ENCODE measurements at regions not wholly inside any gene's neighbourhood (a gene's known extent, or its start where the extent isn't known, plus 50 kb on each side); places are given as distances from the start of the nearest gene placed in this dataset.

GRCh38 chr3:72636969-72637597 lies 211.2 kb downstream of the SHQ1 start:
- TF ChIP-seq, protein P1, sequence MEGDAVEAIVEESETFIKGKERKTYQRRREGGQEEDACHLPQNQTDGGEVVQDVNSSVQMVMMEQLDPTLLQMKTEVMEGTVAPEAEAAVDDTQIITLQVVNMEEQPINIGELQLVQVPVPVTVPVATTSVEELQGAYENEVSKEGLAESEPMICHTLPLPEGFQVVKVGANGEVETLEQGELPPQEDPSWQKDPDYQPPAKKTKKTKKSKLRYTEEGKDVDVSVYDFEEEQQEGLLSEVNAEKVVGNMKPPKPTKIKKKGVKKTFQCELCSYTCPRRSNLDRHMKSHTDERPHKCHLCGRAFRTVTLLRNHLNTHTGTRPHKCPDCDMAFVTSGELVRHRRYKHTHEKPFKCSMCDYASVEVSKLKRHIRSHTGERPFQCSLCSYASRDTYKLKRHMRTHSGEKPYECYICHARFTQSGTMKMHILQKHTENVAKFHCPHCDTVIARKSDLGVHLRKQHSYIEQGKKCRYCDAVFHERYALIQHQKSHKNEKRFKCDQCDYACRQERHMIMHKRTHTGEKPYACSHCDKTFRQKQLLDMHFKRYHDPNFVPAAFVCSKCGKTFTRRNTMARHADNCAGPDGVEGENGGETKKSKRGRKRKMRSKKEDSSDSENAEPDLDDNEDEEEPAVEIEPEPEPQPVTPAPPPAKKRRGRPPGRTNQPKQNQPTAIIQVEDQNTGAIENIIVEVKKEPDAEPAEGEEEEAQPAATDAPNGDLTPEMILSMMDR (conservative IDR thresholded peaks at IDR 0.05; ENCODE audit: low read depth, low read length), result no peak
- no peak for DNase-seq (ENCODE audit: low read depth)
- no peak overlapping the region for H3K4me3 ChIP-seq (ENCODE audit: low read depth, low read length)

- TF ChIP-seq, protein P1 (conservative IDR thresholded peaks at IDR 0.05; ENCODE audit: low read depth, low read length), result no peak
- H3K4me3 ChIP-seq (ENCODE audit: low read depth, low read length), result no peak overlapping the region
- no peak for DNase-seq (ENCODE audit: low read depth)
These were observed 212.7 kb downstream of the SHQ1 start for GRCh38 chr3:72635551-72635950.

GRCh38 chr3:72634128-72634527 lies 214.1 kb downstream of the SHQ1 start:
- no peak overlapping the region for H3K4me3 ChIP-seq (ENCODE audit: low read depth, low read length)
- no peak for DNase-seq (ENCODE audit: low read depth)
- TF ChIP-seq, protein P1 (conservative IDR thresholded peaks at IDR 0.05; ENCODE audit: low read depth, low read length), result no peak

GRCh38 chr3:72633534-72633933 lies 214.7 kb downstream of the SHQ1 start:
- TF ChIP-seq, protein P1 (conservative IDR thresholded peaks at IDR 0.05; ENCODE audit: low read depth, low read length), result no peak
- DNase-seq (ENCODE audit: low read depth), result no peak
- H3K4me3 ChIP-seq (ENCODE audit: low read depth, low read length), result no peak overlapping the region

DNA sequence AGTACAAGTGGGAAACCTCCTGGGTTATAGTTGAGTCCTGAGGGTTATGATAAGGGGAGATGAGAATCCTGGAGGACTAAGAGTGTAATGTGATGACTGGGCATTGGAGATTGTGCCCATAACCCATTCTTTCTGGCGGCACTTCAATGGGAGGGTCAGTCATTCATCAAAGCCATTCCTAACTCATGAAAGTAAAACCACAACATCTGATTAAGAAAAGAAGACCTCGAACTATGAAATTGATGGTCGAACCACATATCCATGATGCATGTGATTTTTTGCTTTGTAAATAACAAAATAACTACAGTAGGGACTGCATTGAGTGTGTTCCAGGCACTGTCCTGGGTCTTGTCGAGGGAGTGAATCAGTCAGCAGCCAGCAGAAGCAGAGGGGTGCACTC lies 215.1 kb downstream of the SHQ1 start:
- DNase-seq (ENCODE audit: low read depth), result no peak
- TF ChIP-seq, protein P1 (conservative IDR thresholded peaks at IDR 0.05; ENCODE audit: low read depth, low read length), result no peak
- no peak overlapping the region for H3K4me3 ChIP-seq (ENCODE audit: low read depth, low read length)

- no peak for DNase-seq (ENCODE audit: low read depth)
- TF ChIP-seq, protein P1 (conservative IDR thresholded peaks at IDR 0.05; ENCODE audit: low read depth, low read length), result no peak
- H3K4me3 ChIP-seq (ENCODE audit: low read depth, low read length), result no peak overlapping the region
These were observed 216.1 kb downstream of the SHQ1 start for GRCh38 chr3:72632129-72632528.

- no peak for DNase-seq (ENCODE audit: low read depth)
- no peak overlapping the region for H3K4me3 ChIP-seq (ENCODE audit: low read depth, low read length)
- TF ChIP-seq, protein P1 (conservative IDR thresholded peaks at IDR 0.05; ENCODE audit: low read depth, low read length), result no peak
These were observed 217.3 kb downstream of the SHQ1 start for GRCh38 chr3:72630969-72631344.

All from choroid plexus epithelial cell (primary cell).